Lower leg skin (tissue), 3 donors: ENCODE measurements at regions not wholly inside any gene's neighbourhood (a gene's known extent, or its start where the extent isn't known, plus 50 kb on each side); places are given as distances from the start of the nearest gene placed in this dataset.

ENCODE experiments used
- POLR2A ChIP-seq, 2 donors: fragments of 450-650 bp; IDR thresholded peaks; one replicate each; pipeline ENCODE4 v1.6.1; 2016 to 2017; ENCODE audit warnings: antibody characterized with exemption in 2 of 2, mild to moderate bottlenecking in 1 of 2, moderate library complexity in 1 of 2
- TF ChIP-seq, protein P1 (sequence below), 3 donors: fragments of 450-650 bp; IDR thresholded peaks; one replicate each; pipeline ENCODE4 v1.5.1; 2016; ENCODE audit warnings: antibody characterized with exemption in 3 of 3, mild to moderate bottlenecking in 3 of 3, moderate library complexity in 2 of 3

DNA sequence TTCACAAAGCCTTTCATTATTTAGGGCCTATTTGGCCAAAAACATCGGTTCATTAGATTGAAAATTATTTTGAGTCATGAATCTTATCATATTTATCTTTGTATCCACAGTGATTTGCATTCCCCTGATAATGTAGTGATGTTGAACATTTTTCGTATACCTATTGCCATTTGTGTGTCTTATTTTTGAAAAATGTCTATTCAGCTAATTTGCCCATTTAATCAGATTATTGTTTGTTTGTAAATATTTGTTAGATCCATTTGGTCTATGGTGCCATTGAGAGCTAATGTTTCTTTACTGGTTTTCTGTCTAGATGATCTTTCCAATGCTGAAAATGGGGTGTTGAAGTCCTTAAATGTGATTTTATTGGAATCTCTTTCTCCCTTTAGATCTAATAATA, 439.2 kb upstream of the TYRP1 start:
- TF ChIP-seq, protein P1, sequence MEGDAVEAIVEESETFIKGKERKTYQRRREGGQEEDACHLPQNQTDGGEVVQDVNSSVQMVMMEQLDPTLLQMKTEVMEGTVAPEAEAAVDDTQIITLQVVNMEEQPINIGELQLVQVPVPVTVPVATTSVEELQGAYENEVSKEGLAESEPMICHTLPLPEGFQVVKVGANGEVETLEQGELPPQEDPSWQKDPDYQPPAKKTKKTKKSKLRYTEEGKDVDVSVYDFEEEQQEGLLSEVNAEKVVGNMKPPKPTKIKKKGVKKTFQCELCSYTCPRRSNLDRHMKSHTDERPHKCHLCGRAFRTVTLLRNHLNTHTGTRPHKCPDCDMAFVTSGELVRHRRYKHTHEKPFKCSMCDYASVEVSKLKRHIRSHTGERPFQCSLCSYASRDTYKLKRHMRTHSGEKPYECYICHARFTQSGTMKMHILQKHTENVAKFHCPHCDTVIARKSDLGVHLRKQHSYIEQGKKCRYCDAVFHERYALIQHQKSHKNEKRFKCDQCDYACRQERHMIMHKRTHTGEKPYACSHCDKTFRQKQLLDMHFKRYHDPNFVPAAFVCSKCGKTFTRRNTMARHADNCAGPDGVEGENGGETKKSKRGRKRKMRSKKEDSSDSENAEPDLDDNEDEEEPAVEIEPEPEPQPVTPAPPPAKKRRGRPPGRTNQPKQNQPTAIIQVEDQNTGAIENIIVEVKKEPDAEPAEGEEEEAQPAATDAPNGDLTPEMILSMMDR (IDR thresholded peaks at IDR 0.05), result no peak
- TF ChIP-seq POLR2A (IDR thresholded peaks at IDR 0.05), result no peak
